NCI-H748 (cell line): ENCODE measurements at regions not wholly inside any gene's neighbourhood (a gene's known extent, or its start where the extent isn't known, plus 50 kb on each side); places are given as distances from the start of the nearest gene placed in this dataset.
A peak's percentile ranks its signal among the peaks of the same experiment; 100 is the strongest.
"Not testable (repeated sequence)": the region's sequence is repeated elsewhere in the genome, so short reads cannot be mapped to it uniquely, and the experiment has no call there.

Experiments
- DNase-seq: peaks from one replicate; lab custom pipeline; 2025; ENCODE audit not compliant: unreplicated experiment; lab: John Stamatoyannopoulos, UW

DNA sequence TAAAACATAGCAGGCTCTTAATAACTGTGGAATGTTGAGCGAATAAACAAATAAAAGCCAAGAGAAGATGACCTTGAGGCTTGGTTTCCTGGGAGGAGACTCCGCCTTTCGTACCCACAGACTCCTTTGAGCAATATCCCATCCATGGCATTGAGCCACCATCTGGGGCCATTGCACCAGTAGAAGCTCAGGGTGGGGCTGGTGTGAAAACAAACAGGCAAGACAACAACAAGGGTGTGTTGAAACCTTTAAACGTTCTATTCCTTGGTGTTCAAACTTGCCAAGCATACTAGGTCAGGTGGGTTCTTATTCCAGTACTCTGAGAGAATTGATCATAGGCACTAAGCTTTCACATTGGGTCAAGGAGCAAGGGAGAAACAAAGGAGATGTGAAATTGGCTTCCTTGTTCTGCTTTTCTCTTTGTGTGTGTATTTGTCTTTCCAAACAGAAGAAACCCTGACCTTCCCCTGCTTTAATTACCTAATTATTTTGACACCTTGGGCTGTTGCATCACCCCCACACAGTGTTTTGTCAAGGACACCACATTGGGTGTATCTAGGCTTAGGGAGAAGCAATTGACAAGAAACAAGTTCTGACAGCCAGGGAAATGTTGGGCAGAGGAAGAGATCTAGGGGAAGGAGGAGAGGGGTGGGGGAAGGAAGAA is 105.1 kb upstream of the BCL6 start:
- no peak for DNase-seq

DNA sequence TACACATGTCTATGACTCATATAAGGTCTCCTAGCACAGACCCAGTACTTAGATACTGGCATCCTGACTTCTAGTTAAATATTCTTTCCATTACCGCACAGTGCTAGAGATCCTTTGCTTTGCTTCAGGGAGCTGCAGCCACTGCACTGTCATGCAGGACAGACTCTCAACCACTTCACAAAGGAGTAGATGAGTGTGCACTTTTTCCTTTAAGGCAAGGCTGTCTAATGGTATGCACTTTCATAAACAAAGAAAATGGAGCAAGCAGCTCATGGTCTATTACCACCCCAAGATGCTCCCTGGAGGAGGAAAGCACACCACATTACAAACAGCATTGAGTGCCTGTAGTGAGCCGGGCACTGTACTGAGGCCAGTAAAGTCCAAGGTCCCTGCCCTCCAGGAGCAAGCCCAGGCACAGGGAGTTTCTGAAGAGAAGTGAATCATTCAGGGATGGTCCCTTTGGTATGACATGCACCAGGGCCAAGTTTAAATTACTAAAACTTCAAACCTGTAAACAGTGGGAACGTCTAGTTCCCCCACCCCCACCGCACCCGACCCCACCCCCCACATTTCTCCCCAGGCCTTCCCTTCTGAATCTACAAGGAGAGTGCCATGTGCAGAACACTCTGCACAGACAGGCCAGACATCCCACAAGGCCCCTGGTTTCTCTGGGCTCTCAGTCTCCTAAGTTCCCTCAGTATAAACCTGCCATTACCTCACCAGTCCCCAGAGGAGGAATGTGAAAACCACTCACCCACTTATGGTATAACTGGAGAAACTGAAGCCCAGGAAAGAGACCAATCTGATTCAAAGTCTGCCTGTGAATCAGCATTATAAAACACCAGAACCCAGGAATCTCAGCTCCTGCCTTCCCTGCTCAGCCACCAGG is 107.8 kb upstream of the BCL6 start:
- DNase-seq = no peak

DNA sequence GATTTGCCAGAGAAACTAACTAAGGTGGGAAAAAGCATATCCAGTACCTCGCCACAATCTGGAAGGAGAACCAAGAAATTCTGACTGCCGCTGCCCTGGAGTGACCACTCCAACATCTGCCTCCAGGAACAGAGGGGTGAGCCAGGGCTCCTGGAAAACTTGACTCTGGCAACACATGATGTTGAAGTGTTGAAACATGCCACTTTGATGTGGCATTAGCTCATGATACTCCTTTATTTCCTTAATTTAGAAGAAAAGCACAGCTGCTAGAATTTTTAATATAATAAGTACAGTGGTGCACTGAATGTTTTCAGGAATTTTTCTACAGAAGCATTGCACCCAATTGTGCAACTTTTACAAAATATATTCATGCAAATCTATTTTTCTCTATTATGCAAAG is 109.9 kb upstream of the BCL6 start:
- DNase-seq = no peak

DNA sequence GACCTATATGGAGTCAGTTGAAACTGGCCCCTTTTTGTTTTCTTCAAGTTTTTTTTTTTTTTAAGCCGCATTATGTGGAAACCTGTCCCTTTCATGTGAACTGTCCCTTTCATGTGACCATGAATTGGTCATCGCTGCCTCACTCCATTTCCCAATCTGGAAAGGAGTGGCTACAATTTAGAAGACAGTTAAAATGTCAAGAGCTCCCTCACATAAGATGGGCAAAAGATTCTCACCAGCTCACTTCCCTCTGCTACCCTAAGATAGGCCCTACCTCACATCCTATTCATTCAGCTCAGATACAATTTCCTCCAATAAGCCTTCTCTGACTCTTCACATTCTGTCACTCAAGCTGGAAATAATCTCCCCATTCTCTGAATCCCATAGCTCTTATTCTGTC is 111.3 kb upstream of the BCL6 start:
- no peak for DNase-seq

DNA sequence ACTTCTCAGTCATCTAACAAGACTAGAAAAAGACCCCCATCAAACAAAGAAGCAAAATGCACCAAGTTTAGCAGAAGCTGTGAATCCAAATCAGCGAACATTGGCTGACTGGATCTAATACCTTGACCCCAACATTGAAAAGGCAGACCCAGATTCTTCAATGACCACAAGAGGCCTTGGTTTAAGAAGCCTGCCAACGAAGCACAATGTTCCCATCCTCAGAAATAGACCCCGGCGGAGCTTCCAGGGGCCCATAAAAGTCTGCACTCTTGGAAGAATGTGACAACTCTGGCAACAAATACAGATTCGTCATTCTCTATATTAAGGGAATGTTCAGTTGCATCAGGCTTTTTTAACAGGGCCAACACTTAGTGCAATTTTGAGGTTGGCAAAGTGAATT is 112.8 kb upstream of the BCL6 start:
- DNase-seq = no peak

DNA sequence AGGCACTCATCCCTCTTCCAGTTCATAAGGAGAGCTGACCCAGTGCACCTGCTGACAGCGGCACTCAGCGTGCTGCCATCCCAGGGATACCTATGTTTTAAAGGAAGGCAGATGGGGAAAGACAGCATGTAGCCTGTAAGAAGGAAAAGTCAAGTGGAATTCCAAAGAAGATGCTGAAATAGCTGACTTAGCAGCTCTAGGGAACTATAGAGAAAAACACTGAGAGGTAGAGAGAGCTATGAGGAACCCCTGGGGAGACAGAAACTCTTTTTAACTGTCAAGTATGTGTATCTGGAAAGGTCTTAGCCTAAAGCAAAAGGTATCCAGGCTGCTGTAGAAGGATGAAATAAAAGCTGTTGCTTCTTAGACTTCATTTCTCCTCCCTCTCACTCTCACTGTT is 113.4 kb upstream of the BCL6 start:
- DNase-seq = no peak

DNA sequence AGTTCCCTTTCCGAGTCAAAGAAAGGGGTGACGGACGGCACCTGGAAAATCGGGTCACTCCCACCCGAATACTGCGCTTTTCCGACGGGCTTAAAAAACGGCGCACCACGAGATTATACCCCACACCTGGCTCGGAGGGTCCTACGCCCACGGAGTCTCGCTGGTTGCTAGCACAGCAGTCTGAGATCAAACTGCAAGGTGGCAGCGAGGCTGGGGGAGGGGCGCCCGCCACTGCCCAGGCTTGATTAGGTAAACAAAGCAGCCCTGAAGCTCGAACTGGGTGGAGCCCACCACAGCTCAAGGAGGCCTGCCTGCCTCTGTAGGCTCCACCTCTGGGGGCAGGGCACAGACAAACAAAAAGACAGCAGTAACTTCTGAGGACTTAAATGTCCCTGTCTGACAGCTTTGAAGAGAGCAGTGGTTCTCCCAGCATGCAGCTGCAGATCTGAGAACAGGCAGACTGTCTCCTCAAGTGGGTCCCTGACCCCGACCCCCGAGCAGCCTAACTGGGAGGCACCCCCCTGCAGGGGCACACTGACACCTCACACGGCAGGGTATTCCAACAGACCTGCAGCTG is 117.5 kb upstream of the BCL6 start:
- DNase-seq = not testable (repeated sequence)

DNA sequence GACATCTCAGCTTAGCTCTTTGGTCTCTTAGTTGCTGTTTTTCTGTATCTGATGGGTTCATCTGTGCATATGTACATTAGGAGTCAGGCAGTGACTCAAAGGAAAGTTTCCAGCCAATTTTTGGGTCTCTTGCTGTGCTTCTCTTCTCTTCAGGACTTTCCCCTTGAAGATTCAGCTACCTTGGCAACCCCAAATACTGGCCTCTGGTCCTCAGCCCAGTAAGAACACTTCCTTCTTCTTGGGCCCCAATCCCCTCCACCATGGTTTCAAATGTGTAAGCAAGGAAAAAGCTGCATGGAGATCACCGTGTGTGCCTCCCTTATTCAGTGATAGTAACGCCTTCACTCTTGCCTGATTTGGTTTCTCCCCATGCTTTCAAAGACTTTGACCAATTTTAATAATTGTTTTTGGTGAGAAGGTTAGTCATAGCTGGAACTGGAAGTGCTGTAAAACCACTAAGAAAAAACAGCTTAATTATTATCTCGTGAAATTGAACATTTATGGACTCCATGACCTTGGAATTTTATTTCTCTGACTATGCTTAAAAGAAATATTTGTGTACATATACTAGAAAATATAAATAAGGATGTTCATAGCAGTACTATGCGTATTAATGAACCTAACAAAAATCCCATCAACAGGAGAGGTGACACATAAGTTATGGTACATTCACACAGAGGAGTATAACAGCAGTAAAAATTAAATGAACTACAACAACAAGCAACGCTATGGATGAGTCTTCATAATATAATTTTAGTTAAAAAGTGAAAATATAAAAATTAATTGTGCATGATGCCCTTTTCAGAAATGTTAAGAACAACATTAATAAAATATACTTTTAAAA is 125.3 kb upstream of the BCL6 start:
- DNase-seq = no peak

DNA sequence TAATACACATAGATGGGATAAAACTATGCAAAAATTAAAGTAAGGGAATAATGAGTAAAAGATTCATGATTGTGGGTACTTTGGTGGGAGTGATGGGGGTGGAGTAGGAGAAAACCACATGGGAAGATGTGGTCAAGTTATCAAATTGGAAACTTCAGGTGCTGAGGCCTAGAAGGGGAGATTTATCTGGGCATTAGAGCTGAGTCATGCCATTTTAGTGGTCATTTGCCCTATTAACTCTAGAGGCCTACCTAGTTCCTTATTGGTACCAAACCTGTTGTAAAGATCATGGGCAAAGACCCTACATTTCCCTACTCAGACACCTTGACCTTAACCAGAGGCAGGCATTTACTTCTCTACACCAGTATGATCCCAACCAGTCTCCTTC is 125.9 kb upstream of the BCL6 start:
- DNase-seq = no peak

DNA sequence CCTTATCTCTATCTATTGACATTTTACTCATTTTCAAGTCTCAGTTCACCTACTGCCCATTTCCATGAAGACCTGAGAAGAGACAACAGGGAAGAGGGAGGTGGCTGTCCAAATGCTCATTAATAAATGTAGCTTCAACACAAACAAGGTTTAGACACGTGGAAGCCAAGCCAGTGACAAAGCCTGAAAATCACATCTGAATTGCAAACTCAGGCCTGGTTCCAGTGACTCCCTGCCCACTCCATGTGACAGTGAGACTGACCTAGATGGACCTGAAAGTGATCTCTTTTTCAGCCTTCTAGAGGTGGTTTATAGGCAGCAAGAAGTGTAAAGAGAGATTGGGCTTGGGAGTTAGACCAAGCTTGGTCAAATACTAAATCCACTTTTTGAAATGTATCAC is 126.6 kb upstream of the BCL6 start:
- no peak for DNase-seq

DNA sequence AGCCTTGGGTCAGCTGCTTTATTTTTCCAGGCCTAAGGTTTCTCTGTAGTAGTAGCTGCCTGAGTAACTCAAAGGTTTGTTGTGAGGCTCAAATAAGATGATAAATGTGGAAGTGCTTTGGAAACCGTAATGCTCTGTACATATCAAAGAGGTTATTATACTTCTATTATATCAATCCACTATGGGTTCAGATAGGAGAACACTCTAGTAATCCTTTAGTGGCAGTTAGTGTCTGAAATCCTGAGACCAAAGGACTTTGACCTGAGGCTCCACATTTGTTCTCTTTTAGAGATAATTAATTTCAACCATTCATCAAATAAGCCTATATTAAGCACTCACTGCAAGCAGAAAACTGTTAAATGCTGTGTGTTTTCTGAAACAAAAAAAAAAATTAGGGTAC is 128.6 kb upstream of the BCL6 start:
- DNase-seq = no peak

DNA sequence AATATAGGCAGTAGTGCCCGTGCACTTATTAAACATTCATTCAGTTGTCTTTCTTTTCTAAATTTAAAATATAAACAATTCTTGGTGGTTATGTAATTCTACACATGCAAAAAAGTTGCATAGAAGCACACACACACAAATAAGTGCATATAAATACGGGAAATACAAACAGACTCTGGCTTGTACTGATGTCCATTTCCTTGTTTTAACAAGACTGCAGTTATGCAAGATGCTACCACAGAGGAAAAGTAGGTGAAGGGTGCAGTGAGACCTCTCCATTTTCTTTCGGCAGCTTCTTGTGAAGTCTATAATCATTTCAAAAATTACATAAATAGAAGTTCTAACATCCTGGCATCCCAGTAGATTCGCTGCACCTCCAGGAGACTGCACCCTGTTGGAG is 130.6 kb upstream of the BCL6 start:
- no peak for DNase-seq

DNA sequence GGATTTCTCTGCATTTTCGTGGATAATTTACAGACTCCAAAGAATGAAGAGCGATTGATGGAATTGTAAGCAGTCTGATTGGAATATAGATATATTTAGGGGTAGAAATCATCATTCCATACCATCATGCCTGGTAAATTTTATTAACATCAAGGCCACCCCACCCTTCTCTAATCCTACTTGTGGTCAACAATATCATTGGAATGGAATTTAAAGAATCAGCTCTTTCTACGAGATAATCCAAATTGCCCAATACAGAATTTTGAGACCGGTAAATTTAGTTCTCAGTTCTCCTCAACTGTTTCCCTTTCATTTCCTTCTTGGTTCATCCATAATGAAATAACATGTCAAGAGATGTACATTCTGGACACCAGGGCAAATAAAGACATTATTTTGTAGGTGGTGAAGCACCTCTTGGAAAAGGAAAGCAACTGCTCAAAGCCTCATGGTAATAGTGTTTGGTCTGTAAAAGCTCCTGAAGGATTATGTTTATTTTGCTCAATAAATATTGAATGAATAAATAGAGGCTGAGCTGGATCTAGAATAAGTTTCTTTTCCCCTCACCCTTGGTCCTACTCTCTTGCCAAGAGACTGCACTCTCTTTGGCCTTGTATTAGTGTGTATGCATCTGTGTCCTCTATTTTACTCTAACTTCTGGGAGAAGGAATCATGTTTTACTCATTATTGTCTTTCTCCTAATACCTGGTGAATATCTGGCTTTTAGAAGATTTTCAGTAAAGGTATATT is 133.7 kb upstream of the BCL6 start:
- no peak for DNase-seq

DNA sequence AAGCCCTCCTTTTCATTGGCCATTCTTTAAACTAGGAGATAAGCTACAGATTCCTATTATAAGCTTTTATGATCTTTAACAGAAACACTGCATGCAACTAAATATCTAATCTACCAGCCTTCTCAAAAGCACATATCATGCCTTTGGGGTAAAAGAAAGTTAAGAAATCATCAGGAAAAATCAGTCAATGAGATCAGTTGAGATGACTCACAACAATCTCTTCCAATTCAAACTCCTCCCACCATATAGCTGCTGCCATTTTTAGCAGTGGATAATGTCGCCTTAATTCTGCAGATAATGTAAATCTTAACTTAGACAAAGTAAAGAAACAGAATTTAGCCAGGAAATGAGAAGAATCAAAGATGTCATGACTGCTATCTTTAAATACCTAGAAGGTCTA is 135.2 kb upstream of the BCL6 start:
- DNase-seq = no peak

DNA sequence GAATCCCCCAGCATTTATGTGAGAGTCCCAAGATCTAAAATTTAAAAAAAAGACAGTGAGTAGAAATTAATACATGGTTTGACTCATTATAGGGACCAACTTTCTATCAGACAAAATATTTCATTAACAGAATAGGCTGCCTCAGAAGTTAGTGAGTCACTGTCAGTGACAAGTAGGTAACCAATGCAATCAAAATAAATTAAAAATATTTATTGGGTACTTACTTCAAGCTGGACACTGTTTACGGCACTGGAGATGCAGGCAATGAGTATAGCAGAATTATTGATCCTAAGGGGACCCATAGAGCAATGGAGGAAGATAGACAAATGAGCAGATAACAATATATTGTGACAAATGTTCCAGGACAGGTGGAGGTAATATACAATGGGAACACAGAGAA is 135.6 kb upstream of the BCL6 start:
- DNase-seq = no peak

DNA sequence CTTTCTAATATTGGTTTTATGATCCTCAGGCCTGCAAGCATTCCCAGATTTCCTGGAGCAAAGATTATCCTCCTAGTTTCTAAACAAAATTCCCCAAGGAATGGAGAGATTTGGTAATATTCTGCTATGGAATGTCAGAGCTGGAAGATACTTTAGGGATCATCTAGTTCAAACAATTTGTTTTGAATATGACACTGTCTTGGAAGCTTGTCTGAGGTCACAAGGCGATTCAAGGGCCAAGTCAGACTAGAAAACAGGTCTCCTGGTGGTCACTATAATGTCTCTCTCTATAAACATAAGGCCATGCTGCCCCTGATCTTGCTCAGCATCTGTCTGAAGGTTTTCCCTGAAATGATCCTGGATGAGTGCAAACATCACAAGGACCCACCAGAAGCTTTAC is 143.4 kb upstream of the BCL6 start:
- no peak for DNase-seq

DNA sequence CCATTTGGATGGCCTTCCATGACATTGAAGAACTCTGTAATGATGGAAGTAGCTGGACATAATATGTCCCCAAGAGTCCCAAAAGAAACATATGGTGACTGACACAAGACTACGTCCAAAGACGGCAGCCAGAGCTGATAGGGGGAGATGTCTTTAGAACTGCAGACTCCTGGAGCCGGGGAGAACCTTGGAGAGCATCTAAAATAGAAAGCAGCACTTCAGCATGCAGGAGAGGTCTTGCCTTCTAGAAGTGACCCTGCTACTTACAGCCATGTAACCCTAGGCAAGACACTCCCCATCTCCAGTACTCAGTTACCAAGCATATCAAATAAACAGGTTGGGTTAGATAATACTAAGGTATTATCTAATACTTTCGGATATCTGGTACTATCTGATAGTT is 143.8 kb upstream of the BCL6 start:
- no peak for DNase-seq

DNA sequence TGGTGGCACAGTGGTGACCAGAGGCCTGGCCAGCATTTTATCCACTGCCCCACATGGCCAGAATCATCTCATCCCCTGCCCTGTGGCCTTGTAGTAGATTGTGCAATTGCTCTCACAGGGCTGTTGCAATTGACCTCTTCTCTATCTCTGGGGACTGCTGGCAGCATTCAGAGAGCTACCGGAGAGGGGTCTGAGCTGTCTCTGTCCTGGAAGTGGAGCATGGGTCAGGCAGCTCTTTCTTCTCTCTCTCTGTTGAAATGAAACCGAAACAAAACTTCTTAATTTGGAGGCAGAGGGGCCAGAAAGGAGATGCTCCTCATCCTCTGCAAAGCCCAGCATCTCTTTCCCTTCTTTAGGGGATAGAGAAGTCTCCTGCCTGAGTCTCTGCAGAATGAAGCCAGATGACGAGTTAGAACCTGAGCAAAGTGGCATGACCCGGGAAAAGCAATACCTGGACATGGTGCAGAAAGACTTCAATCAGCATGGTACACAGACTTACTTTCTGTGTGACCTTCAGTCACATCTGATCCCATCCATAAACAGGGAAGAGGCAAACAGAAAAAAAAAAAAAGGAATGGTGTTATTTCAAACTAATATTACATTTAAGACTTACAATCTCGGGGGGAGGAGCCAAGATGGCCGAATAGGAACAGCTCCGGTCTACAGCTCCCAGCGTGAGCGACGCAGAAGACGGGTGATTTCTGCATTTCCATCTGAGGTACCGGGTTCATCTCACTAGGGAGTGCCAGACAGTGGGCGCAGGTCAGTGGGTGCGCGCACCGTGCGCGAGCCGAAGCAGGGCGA is 144.5 kb upstream of the BCL6 start:
- no peak for DNase-seq

DNA sequence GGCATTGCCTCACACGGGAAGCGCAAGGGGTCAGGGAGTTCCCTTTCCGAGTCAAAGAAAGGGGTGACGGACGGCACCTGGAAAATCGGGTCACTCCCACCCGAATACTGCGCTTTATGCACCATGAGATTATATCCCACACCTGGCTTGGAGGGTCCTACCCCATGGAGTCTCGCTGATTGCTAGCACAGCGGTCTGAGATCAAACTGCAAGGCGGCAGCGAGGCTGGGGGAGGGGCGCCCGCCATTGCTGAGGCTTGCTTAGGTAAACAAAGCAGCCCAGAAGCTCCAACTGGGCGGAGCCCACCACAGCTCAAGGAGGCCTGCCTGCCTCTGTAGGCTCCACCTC is 145.1 kb upstream of the BCL6 start:
- peak; percentile 45 for DNase-seq

DNA sequence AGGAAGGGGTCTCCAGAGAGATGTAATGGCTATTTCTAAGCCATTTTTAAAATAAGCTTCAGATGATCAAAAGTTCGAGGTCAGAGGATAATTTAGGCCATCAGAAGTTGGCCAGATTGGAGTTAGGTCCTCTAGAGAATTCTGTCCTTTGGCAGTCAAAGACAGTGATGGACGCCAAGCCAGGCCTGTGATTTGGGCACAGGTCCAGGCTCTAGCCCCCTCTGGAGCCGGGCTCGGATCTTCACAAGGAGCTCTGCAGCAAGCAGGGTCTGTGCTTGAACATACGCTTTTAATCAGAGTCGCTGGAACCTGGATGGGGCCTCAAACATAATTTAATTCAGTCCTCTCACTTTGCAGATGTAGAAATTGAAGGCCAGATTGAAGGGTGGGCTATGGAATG is 151.4 kb upstream of the BCL6 start:
- DNase-seq = no peak
